Panc1 (cell line): ENCODE measurements at regions not wholly inside any gene's neighbourhood (a gene's known extent, or its start where the extent isn't known, plus 50 kb on each side); places are given as distances from the start of the nearest gene placed in this dataset.

ENCODE experiments used
- ATAC-seq: fragments of 200-7000 bp; cut with Tn5 transposase; 2 replicates; pipeline ENCODE4 v1.9.1; 2020; ENCODE audit warnings: mild to moderate bottlenecking, moderate library complexity
- BruUV-seq: library from RNA; stranded (reverse); fragments of 400-500 nt; replicated peaks from 2 replicates; lab custom pipeline; 2021; lab: Mats Ljungman, UMichigan
- CTCF ChIA-PET: fragments of 300-600 bp; sonication (Branson Sonifier 250); formaldehyde crosslinking; loops from one replicate; lab custom pipeline; 2022; ENCODE audit warnings: antibody characterized with exemption; lab: Charles Lee
- POLR2A ChIA-PET: fragments of 300-600 bp; sonication (Branson Sonifier 250); formaldehyde crosslinking; loops from one replicate; lab custom pipeline; 2022; ENCODE audit warnings: antibody characterized with exemption; lab: Charles Lee
- DNase-seq: peaks from one replicate; pipeline ENCODE4 v3.0.0-alpha.2; 2010; ENCODE audit warnings: low read depth, low spot score
- H3K27ac ChIP-seq: 2 replicates; pipeline ENCODE4 v1.5.1; 2011; ENCODE audit warnings: mild to moderate bottlenecking, low read length, inconsistent platforms
- H3K27me3 ChIP-seq: fragments of 200-500 bp; sonication (Bioruptor generic); 2 replicates; pipeline ENCODE4 v1.6.0; 2014; ENCODE audit warnings: low read length, inconsistent platforms; ENCODE audit not compliant: control insufficient read depth, insufficient read depth
- H3K36me3 ChIP-seq: fragments of 200-500 bp; sonication (Bioruptor generic); 2 replicates; pipeline ENCODE4 v1.5.1; 2014; ENCODE audit warnings: inconsistent platforms, mild to moderate bottlenecking, low read length, moderate library complexity; ENCODE audit not compliant: control insufficient read depth, insufficient read depth
- H3K4me1 ChIP-seq: 2 replicates; pipeline ENCODE4 v1.5.1; 2011; ENCODE audit warnings: inconsistent platforms, mild to moderate bottlenecking, low read length, moderate library complexity; ENCODE audit not compliant: control insufficient read depth, insufficient read depth
- H3K4me3 ChIP-seq, 2 experiments: 2 replicates each; pipeline ENCODE4 v1.5.1; 2011 to 2012; ENCODE audit warnings: low read depth in 2 of 2, low read length in 2 of 2, mild to moderate bottlenecking in 2 of 2, inconsistent platforms in 1 of 2, moderate library complexity in 1 of 2
- H3K9me3 ChIP-seq: fragments of 200-500 bp; sonication (Bioruptor generic); 2 replicates; pipeline ENCODE4 v1.5.1; 2014; ENCODE audit warnings: low read depth, mild to moderate bottlenecking, inconsistent platforms, low read length, moderate library complexity; ENCODE audit not compliant: control insufficient read depth, insufficient read depth
- CTCF ChIP-seq: fragments of 450-650 bp; IDR thresholded peaks from 2 replicates; pipeline ENCODE4 v1.5.1; 2017; ENCODE audit warnings: mild to moderate bottlenecking
- POLR2AphosphoS5 ChIP-seq: IDR thresholded peaks from 2 replicates; pipeline ENCODE4 v1.6.1; 2012; ENCODE audit warnings: mild to moderate bottlenecking, low read depth, low read length, moderate library complexity
- REST ChIP-seq, 2 experiments: IDR thresholded peaks; 2 replicates each; pipeline ENCODE4 v1.6.1; 2011 to 2012; ENCODE audit warnings: low read depth in 2 of 2, control low read depth in 1 of 2, low read length in 1 of 2, mild to moderate bottlenecking in 1 of 2, moderate library complexity in 1 of 2; ENCODE audit not compliant: insufficient read depth in 1 of 2
- SIN3A ChIP-seq: IDR thresholded peaks from 2 replicates; pipeline ENCODE4 v1.6.1; 2012; ENCODE audit warnings: low read depth, mild to moderate bottlenecking, low read length, moderate library complexity, borderline replicate concordance; ENCODE audit not compliant: insufficient read depth
- TCF7L2 ChIP-seq: IDR thresholded peaks from 2 replicates; pipeline ENCODE4 v1.6.1; 2011; ENCODE audit warnings: mild to moderate bottlenecking, low read depth, low read length, inconsistent platforms
- in situ Hi-C: cut with HindIII; loops from 2 replicates; pipeline ENCODE4 v1.10.0; 2016; ENCODE audit warnings: low sequenced_read_pairs, low pct_unique_long_range_greater_than_20kb
- intact Hi-C: fragments of 100-400 bp; cut with micrococcal nuclease; formaldehyde crosslinking; loops from one replicate; pipeline ENCODE4 v1.10.0; 2022; ENCODE audit not compliant: unreplicated experiment

- Histone ChIP-seq H3K4me3 (no peak overlapping the region), H3K4me1 (no peaks in the 10 kb centered on the region), H3K9me3 (no peaks in the 10 kb centered on the region), H3K36me3 (no peaks in the 10 kb centered on the region), H3K27ac (no peak overlapping the region; the same call in 1 of the 2 replicates), H3K27me3 (no peaks in the 10 kb centered on the region)
- intact Hi-C loops: no loop called here
- BruUV-seq: no TSS peak
- in situ Hi-C loops: no loop called here
- ChIA-PET POLR2A (no interaction called here), CTCF (no interaction called here)
- DNase-seq (no peak), ATAC-seq (no peak)
- TF ChIP-seq POLR2AphosphoS5: no peak
- TF ChIP-seq TCF7L2: no peak
- TF ChIP-seq CTCF: no peak
- TF ChIP-seq REST (IDR thresholded peaks at IDR 0.05; ENCODE audit: insufficient read depth in 1 of 2, low read depth in 2 of 2, low read length in 1 of 2): no peak
- no peak for TF ChIP-seq SIN3A
Measured at GRCh38 chr5:104789366-104789765, 1226.8 kb upstream of the NUDT12 start.

- H3K27ac ChIP-seq: no peak overlapping the region
Measured at GRCh38 chr5:104785097-104785496, 1222.5 kb upstream of the NUDT12 start.

More at GRCh38 chr5:104785097-104785496, 1222.5 kb upstream of the NUDT12 start:
- Histone ChIP-seq H3K27me3 (no peaks in the 10 kb centered on the region), H3K4me1 (no peaks in the 10 kb centered on the region), H3K9me3 (no peaks in the 10 kb centered on the region), H3K36me3 (no peaks in the 10 kb centered on the region), H3K4me3 (no peak overlapping the region)
- ChIA-PET CTCF (no interaction called here), POLR2A (no interaction called here)
- in situ Hi-C loops (no loop called here), intact Hi-C loops (no loop called here)
- no TSS peak for BruUV-seq
- DNase-seq (no peak), ATAC-seq (no peak)
- TF ChIP-seq SIN3A (no peak), REST (IDR thresholded peaks at IDR 0.05; ENCODE audit: insufficient read depth in 1 of 2, low read depth in 2 of 2, low read length in 1 of 2) (no peak), TCF7L2 (no peak), CTCF (no peak), POLR2AphosphoS5 (no peak)
